Hindlimb muscle (tissue), 1 donor: ENCODE measurements at regions not wholly inside any gene's neighbourhood (a gene's known extent, or its start where the extent isn't known, plus 50 kb on each side); places are given as distances from the start of the nearest gene placed in this dataset.

Source experiments
- DNase-seq: peaks from one replicate; pipeline ENCODE4 v3.0.0-alpha.2; 2013

DNA sequence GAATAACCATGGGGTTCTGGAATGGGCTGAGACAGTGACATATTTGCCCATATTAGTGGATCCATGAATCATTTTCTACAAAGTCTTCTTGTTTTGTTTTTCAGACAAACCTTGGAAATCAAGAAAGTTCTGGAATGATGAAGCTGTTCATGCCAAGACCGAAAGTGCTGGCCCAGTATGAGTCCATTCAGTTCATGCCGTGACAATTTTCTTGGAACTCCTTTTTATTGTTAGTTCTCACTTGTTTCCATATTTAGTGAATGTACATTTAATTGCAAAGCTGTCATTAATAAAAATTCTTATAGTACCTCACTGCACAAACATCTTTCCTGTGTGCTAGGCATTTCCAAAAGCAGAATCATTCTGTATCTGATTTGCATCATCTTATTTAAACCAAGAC is 100.6 kb upstream of the KCNJ15 start:
- DNase-seq: no peak

DNA sequence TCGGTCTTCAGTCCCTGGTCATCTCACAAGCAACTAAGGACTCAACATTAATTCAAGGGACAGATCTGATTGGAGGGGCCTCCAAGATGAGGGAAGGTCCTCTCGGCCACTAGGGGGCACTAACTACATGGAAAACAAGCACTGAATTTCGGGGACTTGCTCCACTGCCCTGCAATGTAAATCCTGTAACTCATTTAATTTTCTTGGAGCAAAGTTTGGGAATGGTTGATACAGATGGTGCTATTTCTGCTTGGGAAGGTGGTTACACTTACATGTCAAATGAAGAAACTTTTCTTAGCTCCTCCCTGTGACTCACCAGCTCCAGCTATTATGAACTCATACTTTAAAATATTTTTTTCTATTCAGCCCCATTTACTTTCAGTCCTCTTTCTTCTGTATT is 97.4 kb upstream of the KCNJ15 start:
- peak; percentile 68 for DNase-seq

DNA sequence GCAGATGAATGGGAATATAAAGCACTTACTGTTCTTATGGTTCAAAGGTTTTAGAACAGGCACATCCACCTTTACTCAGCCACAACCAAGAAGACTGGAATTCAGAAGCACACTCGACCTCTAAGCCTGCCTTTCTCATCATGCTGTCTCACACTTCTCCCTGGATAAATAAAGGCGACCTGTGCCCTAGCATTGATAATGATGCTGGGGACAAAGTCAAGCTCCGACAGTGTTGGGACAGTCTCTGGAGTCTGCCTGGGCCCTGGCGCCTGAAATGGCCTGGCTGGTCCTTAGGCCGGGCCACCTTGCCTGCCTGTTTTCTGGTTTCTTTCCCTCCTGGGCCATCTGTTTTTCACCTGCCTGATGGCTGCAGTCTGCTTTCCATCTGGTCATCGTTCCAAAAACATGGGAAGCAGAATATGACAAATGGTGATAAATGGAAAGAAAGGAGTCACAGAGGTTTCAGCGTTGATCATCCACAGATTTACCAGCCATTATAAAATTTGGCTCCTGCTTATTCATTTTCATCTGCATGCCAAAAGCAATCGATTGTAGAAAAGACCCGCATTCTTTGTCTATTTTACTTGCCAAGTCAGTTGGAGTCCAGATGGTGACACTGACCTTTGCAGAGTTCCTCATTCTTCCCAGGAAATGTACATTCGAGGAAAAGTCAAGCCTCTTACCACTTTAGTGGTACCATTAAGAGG is 91.2 kb upstream of the KCNJ15 start:
- DNase-seq: peak; percentile 25

DNA sequence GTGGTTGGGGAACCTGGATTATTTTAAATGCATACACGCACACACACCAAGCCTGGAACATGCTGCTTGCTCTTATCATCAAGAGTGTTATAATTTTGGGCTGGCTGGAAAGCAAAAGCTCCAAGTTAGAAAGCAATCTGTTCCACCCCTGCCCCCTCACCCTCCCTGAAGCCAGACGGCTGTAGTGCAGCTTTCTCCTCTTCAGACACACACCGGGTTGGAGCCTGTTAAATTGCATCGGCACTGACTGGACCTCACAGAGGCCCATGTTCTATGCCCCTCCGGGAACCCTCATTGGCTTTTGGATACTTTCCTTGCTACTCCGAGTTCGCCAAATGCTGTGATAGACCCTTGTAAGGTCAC is 90.6 kb upstream of the KCNJ15 start:
- DNase-seq: no peak

DNA sequence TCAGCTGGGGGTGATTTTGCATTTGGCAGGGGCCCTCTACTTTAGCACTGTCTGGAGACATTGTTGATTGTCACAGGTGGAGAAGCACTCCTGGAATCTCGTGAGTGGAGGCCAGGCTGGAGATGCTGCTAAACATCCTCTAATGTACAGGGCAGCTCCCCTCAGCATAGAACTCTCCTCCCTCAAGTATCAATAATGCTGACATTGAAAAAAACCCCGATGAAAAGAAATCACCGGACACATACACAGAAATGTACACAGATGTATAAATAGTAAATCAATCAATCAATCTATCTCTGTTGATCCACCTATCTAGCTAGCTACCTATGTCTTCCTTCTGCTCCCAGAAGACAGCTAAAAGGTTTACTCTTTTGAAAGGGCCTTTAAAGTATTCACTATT is 89.4 kb upstream of the KCNJ15 start:
- no peak for DNase-seq

DNA sequence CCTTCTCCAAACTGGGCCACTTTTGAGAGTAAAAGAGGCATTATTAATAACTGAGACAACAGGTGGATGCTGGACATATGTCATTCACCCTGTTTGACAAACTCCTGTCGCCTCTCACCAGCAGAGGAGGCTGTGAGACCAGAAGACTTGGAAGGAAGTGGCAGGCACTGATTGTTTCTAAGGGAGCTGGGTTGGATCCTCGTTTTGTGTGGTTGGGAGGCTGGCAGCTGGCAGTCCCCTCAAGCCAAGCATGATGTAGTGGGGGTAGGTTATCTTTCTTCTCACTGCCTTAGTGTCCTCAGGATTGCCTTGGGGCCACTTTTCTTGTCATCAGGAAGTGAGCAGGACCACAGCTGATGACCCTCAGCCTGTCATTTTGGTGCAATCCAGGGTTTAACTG is 86.5 kb upstream of the KCNJ15 start:
- no peak for DNase-seq

DNA sequence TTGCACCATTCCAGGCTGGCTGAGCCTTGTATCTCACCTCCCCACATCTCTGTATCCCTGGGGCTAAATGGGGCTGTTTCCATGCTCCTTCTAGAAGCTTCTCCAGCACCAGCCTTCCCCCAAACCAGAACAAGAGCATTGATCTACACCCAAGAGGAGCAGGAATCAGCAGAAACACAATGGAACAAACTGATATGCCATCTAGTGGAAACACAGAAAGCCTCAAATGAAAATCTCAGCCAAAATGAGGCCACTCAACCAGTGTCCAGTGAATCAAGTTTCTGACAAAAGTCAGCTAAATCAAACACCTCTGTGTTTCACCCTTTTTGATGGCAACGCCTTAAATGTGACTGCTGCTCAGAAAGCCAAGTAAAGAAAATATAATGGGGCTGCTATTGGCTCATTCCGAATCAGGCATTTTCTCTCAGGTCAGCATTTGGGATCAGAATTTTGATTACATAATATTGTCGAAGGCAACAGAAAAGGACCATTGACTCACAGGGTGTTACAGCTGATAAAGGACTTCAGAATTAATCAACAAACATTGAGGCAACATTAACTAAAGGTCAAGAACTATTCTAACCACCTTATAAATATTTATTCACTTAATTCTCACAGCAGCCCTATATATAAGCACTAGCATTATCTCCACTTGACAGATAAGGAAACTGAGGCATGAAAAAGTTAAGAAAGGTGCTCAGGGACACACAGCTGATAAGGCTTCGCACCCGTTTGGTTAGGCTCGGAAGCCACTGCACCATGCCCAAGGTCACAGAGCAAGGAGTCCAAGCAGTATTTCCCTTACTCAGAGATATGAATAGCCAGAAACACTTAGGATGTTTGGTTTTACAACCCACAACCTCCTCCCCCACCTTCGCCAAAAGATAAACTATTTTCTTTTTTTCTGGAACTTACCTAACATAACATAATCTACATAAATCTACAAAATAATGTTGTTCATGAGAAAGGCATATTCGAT is 85.8 kb upstream of the KCNJ15 start:
- no peak for DNase-seq

DNA sequence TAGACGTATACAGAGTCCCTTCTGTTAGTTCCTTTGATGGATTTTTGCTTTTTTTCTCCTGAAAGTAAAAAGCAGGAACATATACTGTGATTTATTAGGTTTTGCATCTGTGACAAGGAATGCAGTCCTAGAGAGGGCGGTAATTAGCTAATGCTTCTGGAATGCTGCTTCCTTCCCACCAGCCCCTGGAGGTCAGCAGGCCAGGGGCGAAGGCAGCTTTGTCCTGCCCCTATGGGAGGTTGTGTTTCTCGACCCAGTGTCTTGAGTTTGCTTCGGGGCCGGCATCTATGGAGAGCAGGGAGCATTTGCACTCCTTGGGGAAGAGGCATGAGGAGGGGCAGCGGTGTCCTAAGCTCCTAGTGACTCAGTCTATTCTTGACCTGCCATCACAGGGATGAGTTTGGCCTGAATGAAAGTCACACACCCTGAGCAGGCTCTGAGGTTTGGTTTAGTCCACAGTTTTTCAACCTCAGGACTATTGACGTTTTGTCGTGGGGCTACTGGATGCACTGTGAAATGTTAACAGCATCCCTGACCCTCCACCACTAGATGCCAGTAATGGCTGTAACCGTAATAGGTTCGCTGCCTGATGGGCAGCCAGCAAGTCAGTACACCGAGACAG is 85.0 kb upstream of the KCNJ15 start:
- DNase-seq: no peak

DNA sequence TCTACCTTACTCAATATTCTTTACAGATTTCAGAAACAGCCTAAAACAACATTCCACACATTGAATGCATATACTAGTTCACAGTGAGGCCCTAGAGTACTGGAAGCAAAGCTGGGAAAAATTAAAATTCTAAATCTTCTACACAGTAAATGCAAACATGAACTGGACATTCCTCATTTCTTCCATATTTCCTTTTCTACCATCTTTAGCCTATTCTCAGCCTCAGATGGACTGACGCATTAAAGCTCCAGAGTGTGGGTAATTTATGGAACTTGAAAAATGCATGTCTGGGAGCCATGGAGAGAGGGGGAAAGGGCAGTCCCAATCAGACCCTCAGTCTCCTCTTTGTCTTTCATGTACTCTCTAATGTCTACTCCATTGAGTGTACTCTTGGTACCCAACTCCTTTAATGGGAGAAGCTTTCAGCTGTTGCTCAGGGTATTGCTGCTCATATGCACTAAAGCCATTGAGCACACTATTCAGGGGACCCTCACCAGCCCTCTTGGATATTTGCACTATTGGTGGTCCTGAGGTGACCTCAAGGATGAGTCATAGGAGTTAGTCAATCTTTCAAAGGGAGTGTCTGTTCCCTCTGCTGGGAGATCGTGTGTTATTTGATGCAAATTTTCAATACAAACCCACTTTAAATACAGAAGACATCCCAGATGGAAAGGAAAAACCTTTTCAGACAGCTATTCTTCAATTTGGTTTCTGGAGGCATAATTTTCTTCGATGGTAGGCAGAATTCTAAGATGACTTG is 83.3 kb upstream of the KCNJ15 start:
- DNase-seq: no peak

DNA sequence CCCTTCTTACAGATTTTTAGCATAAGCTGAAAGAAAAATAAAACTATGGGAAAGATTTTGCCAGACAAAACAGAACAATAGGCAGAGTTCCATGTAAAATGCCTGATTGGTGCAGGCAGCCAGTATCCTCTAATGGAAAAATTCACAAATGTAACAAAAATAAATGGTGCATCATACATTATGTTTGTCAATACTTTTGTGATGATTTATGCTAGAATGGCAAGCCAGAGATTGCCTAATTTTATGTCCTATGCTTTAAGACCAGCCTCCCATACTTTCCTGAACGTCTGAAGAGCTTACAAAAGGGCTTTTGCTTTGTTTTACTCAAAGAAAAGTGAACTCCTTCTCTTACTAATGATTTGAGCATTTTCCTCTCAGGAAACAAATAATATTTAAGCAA is 81.5 kb upstream of the KCNJ15 start:
- peak; percentile 38 for DNase-seq

DNA sequence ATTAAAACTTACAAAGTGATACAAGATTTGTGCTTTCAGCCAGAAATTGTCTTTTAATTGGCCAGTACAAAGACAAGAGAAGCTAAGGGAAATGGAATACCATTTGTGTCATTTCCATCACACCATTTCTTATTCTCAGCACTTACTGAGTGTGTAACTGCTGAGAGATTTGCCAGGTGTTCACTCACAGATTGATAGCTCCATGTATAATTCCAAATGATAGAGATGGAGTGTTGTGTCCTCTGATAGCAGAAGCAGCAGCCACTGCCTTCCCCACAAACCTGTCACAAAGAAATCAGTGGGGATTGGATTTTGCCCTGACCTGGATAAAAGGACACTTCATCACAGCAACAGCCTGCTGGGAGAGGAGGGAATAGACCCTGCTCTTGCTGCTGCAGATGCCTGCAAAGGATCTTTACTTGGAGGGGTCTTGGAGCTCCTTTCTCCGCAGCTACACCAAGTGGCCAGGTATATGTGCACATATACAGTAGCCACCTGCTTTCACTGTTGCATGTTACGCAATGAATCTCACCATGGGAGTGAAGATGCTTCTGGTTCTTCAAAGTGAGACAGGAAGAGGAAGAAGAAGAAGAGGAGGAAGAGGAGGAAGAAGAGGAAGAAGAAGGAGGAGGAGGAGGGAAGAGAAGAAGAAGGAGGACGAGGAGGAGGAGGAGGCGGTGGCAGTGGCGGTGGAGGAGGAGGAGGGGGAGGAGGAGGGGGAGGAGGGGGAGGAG is 78.7 kb upstream of the KCNJ15 start:
- DNase-seq: no peak

DNA sequence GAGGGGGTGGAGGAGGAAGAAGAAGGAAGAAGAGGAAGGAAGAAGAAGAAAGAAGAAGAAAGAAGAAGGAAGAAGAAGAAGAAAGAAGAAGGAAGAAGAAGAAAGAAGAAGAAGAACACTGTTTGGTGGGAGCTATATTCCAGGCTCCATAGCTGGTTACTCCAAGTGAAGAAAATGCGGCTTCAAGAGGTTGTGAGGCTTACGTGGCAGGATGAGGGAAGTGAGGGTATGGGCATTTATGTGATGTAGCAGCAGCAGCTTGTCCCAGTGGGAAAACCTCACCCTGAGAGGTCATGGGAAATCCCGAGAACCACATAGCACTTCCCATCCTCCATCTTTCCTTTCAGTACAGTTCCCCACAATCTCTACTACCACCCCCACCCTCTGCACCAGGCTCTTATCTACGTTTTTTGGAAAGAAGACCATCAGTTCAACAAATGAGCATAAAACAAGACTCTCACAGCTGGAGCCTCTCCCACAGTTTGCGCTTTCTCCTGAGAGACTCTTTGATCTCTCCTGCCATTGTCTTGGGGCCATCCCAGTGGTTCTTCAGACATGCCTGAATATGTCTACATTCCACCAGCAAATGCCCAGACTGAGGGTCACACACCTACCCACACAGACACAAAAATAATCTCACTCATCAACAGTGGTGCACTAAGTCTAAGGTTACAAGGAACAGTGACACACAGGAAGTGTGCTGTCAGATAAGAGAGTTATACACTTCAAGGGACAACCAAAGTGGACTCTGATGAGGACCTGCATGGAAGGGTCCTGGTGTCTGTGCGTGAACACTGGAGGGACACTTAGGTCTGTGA is 77.9 kb upstream of the KCNJ15 start:
- no peak for DNase-seq

DNA sequence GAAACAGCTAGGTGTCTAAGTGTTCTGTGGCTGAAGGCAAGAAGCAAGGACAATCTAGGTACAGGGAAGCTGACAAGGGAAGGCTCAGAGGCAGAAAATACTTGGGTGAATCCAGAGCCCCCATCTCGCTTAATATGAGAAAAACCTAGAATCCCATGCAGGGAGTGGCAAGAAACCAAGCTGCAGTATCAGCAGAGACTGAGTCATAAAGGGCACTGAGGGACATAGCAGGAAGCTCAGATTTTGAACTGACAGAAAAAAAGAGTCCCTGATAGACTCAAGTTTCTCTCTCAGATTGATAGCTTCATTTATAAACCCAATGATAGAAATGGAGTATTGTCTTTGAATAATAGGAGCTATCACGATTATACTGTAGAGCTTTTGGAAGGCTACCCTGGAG is 77.3 kb upstream of the KCNJ15 start:
- no peak for DNase-seq

DNA sequence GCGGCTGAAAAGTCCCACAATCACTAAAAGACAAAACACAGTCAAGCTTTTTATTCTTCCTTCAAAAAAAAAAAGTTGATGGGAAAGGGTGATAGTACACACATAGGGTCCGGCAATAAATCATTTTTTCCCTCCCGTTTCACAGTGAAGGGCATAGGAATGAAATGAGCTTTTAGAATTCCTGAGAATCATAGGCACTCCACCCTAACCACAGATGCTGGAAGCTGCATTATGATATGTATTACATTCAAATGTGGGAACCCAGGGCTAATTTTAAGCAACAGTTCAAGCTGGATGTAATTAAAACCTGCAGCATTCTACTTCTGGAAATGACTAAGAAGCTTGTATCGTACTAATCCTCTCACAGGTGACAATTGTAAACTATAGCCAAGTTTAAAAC is 75.7 kb upstream of the KCNJ15 start:
- DNase-seq: no peak

DNA sequence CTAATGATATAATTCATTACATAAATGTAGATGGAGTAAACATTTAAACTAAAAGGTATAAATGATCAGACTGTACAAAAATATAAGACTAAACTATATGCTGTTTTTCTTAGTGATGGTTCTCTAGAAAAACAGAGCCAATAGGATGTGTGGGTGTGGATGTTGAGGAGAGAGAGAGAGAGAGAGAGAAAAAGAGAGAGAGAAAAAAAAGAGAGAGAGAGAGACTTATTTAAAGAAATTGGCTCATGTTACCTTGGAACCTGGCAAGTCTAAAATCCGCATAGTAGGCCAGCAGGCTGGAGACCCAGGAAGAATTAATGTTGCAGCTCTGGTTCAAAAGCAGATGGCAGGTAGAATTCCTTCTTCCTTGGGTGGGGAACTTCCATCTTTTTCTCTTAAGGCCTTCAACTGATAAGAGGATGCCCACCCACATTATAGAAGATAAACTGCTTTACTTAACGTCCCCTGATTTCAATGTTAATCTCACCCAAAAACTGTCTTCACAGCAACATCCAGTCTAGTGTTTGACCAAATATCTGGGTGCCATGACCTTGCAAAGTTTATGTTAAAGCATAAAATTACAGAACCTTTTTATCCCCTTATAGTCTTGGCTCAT is 74.3 kb upstream of the KCNJ15 start:
- no peak for DNase-seq

DNA sequence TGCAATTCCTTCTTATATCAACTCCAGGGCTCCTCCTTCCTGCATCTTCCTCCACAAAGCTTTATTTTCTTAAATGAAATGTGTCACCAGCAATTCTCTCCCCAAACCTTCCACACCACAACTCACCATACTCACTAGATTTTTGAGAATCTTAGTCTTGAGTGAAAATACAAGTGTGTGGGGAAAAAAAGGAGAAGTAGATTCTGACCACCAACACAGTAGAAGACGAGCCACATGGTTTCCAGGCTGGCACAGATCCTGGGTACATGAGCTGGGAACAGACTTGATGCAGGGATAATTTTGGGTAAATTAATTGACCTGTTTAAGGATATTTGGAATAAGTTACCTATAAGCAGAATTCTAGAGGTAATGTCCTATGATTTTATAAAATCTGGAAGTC is 72.8 kb upstream of the KCNJ15 start:
- no peak for DNase-seq

DNA sequence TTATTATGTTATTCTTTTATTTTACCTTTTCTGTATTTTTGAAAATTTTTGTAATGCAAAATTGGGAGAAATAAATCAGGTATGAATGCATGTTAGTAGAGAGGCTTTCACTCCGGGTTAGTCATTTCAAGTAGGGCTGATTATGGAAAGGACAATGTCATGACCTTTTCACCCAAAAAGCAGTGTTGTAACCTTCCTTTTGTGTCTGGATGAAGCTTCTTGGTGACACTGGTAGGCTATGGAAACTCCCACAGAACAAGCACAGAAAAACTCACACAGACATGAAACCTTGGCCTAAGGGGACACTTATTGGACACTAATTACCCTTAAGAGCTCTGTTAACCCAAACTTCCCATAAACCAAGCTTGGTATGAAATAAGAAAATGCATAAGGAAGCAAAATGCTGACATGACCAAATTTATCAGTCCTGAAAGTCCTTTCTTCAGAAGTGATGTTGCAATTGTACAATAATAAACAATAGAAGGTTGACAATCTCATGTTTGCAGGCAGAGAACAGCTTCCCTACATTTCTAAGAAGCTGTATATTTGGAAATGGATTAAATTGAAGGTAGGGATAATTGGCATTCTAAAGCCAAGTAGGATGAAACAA is 70.0 kb upstream of the KCNJ15 start:
- no peak for DNase-seq

DNA sequence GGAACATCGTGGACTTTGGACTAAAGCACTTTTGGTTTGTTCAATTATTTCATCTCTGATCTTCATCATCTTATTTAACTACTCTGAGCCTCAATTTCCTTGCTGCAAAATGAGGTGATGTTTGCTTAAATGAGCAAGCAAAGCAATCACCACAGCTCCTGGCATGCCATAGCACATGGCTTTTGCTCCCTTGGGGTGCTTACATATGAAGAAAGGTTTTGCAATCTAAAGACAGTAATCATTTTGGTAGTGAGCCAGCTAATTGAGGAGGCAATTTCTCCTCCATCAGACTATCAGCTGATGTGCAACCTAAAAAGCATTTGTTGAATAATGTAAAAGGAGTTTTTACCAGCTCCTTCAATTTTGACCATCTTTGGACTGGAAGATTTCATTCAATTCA is 68.8 kb upstream of the KCNJ15 start:
- DNase-seq: no peak

DNA sequence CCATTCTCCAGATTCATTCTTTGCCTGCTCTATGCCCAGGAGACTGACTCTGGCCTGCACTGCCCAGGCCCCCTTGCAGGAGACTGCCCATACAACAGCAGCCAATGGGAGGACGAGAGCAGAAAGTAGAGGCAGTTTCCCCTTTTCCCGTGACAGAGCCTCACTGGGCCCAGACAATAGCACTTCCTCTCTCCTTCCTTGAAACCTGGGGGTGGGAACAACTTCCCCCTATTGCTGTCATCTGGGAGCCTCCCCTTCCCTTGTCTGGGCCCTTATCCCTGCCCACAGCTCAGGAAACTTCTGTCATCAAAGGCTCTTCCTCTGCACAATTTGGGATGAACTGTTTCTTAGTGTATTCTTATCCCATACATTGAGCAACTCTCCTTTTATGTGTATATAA is 60.8 kb upstream of the KCNJ15 start:
- DNase-seq: no peak

DNA sequence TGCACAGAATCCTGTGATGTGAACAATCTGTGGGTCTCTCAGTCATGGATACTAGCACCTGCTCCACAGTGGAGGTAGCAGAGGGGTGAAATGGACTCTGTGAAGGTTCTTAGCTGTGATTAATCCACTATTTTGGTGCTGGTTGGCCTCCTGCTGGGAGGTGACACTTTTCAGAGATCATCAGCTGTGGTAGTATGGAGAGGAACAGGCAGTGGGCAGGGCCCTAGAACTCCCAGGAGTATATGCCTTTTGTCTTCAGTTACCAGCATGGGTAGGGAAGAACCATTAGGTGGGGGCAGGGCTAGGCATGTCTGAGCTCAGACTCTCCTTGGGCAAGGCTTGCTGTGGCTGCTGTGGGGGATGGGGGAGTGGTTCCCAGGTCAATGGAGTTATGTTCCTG is 54.0 kb upstream of the KCNJ15 start:
- DNase-seq: no peak
